H1 (cell line): ENCODE measurements at regions not wholly inside any gene's neighbourhood (a gene's known extent, or its start where the extent isn't known, plus 50 kb on each side); places are given as distances from the start of the nearest gene placed in this dataset.

Experiments
- CTCF ChIP-seq, 3 experiments: IDR thresholded peaks; 1 replicate in 2 of 3; 2 replicates in 1 of 3; pipeline versions ENCODE4 v1.5.1 to v1.6.1; 2011; ENCODE audit warnings: low read length in 3 of 3, mild to moderate bottlenecking in 3 of 3, inconsistent platforms in 2 of 3, low read depth in 1 of 3, moderate library complexity in 1 of 3; ENCODE audit not compliant: insufficient read depth in 1 of 3; ENCODE audit errors: control extremely low read depth in 1 of 3
- KDM5A ChIP-seq: fragments of 200-600 bp; IDR thresholded peaks from 2 replicates; pipeline ENCODE4 v1.7.1; 2012; ENCODE audit warnings: mild to moderate bottlenecking, low read length, inconsistent platforms, mixed read lengths
- TF ChIP-seq, protein P1 (sequence below): IDR thresholded peaks from 2 replicates; pipeline ENCODE4 v1.6.1; 2012; ENCODE audit warnings: inconsistent platforms

DNA sequence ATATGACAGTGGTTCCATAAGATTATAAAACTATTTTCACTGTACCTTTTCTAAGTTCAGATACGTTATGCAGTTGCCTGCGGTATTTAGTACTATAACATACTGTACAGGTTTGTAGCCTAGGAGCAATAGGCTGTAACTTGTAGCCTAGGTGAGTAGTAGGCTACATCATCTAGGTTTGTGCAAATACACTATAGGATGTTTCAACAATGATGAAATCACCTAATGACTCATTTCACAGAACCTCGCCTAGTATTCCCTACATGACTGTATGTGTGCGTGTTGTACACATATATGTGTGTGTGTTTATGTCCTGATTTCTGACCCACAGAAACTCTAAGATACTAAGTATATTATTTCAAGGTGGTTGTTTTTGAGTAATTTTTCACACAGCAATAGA, 139.0 kb downstream of the HERPUD2 start (continued):
- TF ChIP-seq CTCF (IDR thresholded peaks at IDR 0.05; ENCODE audit: control extremely low read depth in 1 of 3, insufficient read depth in 1 of 3, low read depth in 1 of 3, low read length in 3 of 3), result no peak
- TF ChIP-seq, protein P1, sequence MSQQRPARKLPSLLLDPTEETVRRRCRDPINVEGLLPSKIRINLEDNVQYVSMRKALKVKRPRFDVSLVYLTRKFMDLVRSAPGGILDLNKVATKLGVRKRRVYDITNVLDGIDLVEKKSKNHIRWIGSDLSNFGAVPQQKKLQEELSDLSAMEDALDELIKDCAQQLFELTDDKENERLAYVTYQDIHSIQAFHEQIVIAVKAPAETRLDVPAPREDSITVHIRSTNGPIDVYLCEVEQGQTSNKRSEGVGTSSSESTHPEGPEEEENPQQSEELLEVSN, result no peak
- no peak for TF ChIP-seq KDM5A
- TF ChIP-seq, all 59 proteins: peak for 0
